ENCODE measurements at regions not wholly inside any gene's neighbourhood (a gene's known extent, or its start where the extent isn't known, plus 50 kb on each side); places are given as distances from the start of the nearest gene placed in this dataset.

- TF ChIP-seq EZH2 (IDR thresholded peaks at IDR 0.05) (no peak), POLR2AphosphoS5 (IDR thresholded peaks at IDR 0.05; ENCODE audit: borderline replicate concordance, low read depth, low read length) (no peak)
These were observed 94.1 kb upstream of the VANGL1 start for GRCh38 chr1:115547696-115548095.
